Ishikawa (cell line): ENCODE measurements at regions not wholly inside any gene's neighbourhood (a gene's known extent, or its start where the extent isn't known, plus 50 kb on each side); places are given as distances from the start of the nearest gene placed in this dataset.

Experiments used
- CEBPB ChIP-seq: IDR thresholded peaks from 2 replicates; pipeline ENCODE4 v1.6.1; 2012
- CREB1 ChIP-seq: IDR thresholded peaks from 2 replicates; pipeline ENCODE4 v1.6.1; 2012; ENCODE audit warnings: low read depth
- EGR1 ChIP-seq: IDR thresholded peaks from 2 replicates; pipeline ENCODE4 v1.6.1; 2012
- EP300 ChIP-seq: IDR thresholded peaks from 2 replicates; pipeline ENCODE4 v1.6.1; 2012; ENCODE audit warnings: borderline replicate concordance
- FOXM1 ChIP-seq: IDR thresholded peaks from 2 replicates; pipeline ENCODE4 v1.6.1; 2012; ENCODE audit warnings: low read depth, borderline replicate concordance
- NFIC ChIP-seq: IDR thresholded peaks from 2 replicates; pipeline ENCODE4 v1.6.1; 2012
- RAD21 ChIP-seq: IDR thresholded peaks from 2 replicates; pipeline ENCODE4 v1.6.1; 2012; ENCODE audit warnings: low read depth
- TAF1 ChIP-seq: IDR thresholded peaks from 2 replicates; pipeline ENCODE4 v1.6.1; 2012; ENCODE audit warnings: low read depth, mild to moderate bottlenecking
- TCF12 ChIP-seq: IDR thresholded peaks from 2 replicates; pipeline ENCODE4 v1.6.1; 2012; ENCODE audit warnings: low read depth
- TEAD4 ChIP-seq: IDR thresholded peaks from 2 replicates; pipeline ENCODE4 v1.6.1; 2012
- YY1 ChIP-seq: IDR thresholded peaks from 2 replicates; pipeline ENCODE4 v1.6.1; 2012; ENCODE audit warnings: low read depth
- ZBTB7A ChIP-seq: IDR thresholded peaks from 2 replicates; pipeline ENCODE4 v1.6.1; 2012; ENCODE audit warnings: low read depth
- TF ChIP-seq, protein P1 (sequence below): IDR thresholded peaks from 2 replicates; pipeline ENCODE4 v1.6.1; 2012
- TF ChIP-seq, protein P2 (sequence below): IDR thresholded peaks from 2 replicates; pipeline ENCODE4 v1.6.1; 2012
- TF ChIP-seq, protein P3 (sequence below): IDR thresholded peaks from 2 replicates; pipeline ENCODE4 v1.6.1; 2012; ENCODE audit warnings: low read depth, mild to moderate bottlenecking

DNA sequence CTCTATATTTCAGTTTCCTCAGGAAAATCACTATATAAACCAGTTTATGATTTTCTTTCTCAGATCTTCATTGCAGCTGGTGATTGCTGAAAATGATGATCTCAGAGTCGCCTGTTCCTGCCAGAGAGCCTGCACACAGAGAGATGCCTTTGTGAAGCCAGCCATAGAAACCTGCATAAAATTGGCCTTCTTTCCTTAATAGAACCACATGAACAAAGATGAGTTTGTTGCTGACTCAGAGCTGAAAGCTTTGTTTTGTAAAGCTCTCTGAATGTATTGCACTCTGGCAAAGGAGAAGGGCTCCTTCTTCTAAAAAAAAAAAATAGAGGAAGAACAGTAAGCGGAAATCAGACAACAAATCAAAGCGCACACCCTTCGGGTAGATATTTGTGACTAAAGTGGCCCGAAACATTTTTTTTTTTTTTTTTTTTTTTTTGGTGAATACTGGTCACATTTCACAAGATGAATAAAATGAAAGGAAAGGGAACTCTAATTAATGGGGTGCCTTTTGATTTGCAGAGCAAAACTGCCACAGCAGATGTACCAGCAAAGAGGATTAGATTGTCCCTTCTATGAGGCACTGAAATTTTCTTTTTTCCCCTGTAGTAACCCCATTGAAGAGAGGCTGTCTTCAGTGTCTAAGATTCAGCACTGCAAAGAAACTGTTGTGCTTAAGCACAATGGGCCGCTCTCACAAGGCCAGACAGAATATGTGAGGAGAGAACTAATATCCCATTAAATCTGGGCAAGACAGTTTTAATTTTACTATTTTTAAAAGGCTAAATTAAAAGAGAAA, 75.1 kb upstream of the PTPRZ1 start:
- TF ChIP-seq, protein P1, sequence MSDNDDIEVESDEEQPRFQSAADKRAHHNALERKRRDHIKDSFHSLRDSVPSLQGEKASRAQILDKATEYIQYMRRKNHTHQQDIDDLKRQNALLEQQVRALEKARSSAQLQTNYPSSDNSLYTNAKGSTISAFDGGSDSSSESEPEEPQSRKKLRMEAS: no peak
- TF ChIP-seq TCF12 (no peak), TAF1 (no peak), RAD21 (no peak), YY1 (no peak), NFIC (no peak), ZBTB7A (no peak), CREB1 (no peak), EP300 (no peak), FOXM1 (no peak), TEAD4 (no peak), EGR1 (no peak), CEBPB (no peak)
- TF ChIP-seq, protein P2, sequence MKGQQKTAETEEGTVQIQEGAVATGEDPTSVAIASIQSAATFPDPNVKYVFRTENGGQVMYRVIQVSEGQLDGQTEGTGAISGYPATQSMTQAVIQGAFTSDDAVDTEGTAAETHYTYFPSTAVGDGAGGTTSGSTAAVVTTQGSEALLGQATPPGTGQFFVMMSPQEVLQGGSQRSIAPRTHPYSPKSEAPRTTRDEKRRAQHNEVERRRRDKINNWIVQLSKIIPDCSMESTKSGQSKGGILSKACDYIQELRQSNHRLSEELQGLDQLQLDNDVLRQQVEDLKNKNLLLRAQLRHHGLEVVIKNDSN: no peak
- TF ChIP-seq, protein P3, sequence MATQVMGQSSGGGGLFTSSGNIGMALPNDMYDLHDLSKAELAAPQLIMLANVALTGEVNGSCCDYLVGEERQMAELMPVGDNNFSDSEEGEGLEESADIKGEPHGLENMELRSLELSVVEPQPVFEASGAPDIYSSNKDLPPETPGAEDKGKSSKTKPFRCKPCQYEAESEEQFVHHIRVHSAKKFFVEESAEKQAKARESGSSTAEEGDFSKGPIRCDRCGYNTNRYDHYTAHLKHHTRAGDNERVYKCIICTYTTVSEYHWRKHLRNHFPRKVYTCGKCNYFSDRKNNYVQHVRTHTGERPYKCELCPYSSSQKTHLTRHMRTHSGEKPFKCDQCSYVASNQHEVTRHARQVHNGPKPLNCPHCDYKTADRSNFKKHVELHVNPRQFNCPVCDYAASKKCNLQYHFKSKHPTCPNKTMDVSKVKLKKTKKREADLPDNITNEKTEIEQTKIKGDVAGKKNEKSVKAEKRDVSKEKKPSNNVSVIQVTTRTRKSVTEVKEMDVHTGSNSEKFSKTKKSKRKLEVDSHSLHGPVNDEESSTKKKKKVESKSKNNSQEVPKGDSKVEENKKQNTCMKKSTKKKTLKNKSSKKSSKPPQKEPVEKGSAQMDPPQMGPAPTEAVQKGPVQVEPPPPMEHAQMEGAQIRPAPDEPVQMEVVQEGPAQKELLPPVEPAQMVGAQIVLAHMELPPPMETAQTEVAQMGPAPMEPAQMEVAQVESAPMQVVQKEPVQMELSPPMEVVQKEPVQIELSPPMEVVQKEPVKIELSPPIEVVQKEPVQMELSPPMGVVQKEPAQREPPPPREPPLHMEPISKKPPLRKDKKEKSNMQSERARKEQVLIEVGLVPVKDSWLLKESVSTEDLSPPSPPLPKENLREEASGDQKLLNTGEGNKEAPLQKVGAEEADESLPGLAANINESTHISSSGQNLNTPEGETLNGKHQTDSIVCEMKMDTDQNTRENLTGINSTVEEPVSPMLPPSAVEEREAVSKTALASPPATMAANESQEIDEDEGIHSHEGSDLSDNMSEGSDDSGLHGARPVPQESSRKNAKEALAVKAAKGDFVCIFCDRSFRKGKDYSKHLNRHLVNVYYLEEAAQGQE: no peak

DNA sequence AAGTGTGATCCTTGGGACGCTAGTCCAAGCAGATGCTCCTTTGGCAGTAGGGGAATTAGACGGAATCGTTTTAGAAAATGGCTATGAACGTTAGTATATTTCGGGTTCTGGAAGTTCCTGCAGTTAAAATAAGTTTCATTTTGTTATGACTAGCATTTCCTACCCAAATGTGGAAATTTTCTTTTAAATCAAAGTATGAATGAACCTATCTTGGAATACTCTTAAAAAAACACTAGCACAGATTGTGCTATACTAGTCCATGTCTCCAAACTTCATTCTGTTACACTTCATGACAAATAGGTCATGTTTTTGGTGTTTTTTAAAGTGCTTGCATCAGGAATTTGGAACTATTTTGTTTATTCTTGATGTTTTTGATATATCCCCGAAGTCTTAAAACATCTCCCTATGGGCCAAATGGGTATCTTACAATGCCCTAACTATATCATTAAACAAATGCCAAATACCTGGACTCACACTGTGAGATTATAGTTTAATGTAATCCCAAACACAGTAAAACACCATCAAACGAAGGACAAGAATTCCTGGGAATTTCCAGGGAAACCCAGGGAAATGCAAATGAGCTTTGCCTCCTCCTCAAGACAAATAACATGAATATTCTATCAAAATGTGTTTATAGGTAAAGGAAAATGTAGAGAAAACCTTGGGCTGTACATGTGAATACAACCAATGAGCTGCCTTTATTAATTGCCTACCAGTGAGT, 75.9 kb upstream of the PTPRZ1 start:
- no peak for TF ChIP-seq CREB1
- no peak for TF ChIP-seq TEAD4
- TF ChIP-seq, protein P1: no peak
- TF ChIP-seq FOXM1: no peak
- no peak for TF ChIP-seq CEBPB
- TF ChIP-seq, protein P2: no peak
- TF ChIP-seq ZBTB7A: no peak
- TF ChIP-seq TAF1: no peak
- TF ChIP-seq, protein P3: no peak
- no peak for TF ChIP-seq EGR1
- TF ChIP-seq NFIC: no peak
- no peak for TF ChIP-seq RAD21

DNA sequence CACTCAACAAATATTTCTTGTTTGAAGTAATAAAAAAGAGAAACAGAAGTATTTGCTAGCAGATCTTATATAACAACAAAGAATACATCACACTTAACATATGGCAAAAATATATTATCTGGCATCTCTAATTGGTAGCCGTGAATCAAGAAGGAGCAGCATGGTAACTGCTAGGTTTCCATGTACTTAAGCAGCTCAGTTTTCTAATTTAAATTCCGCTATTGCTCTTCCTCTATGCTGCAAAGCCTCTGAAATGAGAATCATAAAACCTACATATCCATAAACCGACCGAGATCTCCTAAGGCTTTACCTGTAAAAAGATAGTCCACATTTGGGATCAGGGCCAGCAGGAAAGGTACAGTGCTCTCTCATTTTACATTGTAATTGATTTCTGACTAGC, 76.6 kb upstream of the PTPRZ1 start:
- TF ChIP-seq RAD21: no peak
- no peak for TF ChIP-seq EGR1

DNA sequence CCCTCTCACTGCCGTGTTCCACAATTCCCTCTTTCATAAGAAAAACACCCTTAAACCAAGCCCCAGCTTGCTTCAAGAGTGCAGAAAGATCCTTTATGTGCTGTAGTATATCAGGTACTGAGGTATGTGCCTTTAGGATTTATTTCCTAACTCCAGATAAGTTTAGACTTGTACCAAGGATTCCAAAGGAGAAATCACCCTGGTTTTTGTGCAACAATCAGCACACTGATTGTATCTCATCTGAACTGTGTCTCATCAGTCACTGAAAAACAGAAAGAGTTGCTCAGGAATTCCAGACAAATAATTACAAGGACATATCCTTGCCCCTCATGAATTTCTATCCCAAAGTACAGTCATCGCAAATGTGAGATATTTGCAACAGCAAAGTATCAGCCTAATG, 77.2 kb upstream of the PTPRZ1 start:
- TF ChIP-seq, protein P3: no peak
- TF ChIP-seq YY1: no peak
- TF ChIP-seq, protein P1: no peak
- TF ChIP-seq ZBTB7A: no peak
- no peak for TF ChIP-seq TAF1
- TF ChIP-seq CREB1: no peak
- no peak for TF ChIP-seq CEBPB
